D721Med (cell line): ENCODE measurements at regions not wholly inside any gene's neighbourhood (a gene's known extent, or its start where the extent isn't known, plus 50 kb on each side); places are given as distances from the start of the nearest gene placed in this dataset.

Source experiments
- DNase-seq: peaks from one replicate; pipeline ENCODE4 v3.0.0; 2011; ENCODE audit warnings: low spot score; ENCODE audit not compliant: insufficient read length
- FAIRE-seq: peaks from 2 replicates; lab custom pipeline; 2011; peaks lifted over from hg19 to GRCh38; lab: Jason Lieb, UNC
- TF ChIP-seq, protein P1 (sequence below): IDR thresholded peaks from 2 replicates; pipeline ENCODE4 v1.5.1; 2012; ENCODE audit warnings: mild to moderate bottlenecking, control low read depth; ENCODE audit not compliant: insufficient read depth; ENCODE audit errors: missing control alignments

DNA sequence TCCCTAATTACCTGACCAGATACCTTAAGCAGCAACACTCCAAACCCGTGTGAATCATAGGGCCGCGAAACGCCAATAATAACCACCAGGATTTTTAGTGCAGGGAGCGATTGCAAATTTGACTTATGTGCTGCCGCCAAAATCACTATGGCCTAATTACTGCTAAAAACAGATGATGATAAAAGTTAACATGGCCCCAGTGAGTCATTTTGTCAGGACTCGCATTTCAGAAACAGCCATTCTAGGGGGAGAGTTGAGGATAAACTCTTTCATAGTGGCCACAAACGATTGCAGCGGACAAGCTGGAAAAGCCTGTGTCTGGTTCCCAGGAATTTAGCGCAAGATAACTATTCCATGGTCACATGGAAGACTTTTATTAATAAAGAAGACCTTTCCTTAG lies 103.4 kb downstream of the HLX start:
- FAIRE-seq, result no peak
- no peak for DNase-seq
- TF ChIP-seq, protein P1, sequence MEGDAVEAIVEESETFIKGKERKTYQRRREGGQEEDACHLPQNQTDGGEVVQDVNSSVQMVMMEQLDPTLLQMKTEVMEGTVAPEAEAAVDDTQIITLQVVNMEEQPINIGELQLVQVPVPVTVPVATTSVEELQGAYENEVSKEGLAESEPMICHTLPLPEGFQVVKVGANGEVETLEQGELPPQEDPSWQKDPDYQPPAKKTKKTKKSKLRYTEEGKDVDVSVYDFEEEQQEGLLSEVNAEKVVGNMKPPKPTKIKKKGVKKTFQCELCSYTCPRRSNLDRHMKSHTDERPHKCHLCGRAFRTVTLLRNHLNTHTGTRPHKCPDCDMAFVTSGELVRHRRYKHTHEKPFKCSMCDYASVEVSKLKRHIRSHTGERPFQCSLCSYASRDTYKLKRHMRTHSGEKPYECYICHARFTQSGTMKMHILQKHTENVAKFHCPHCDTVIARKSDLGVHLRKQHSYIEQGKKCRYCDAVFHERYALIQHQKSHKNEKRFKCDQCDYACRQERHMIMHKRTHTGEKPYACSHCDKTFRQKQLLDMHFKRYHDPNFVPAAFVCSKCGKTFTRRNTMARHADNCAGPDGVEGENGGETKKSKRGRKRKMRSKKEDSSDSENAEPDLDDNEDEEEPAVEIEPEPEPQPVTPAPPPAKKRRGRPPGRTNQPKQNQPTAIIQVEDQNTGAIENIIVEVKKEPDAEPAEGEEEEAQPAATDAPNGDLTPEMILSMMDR, result no peak

DNA sequence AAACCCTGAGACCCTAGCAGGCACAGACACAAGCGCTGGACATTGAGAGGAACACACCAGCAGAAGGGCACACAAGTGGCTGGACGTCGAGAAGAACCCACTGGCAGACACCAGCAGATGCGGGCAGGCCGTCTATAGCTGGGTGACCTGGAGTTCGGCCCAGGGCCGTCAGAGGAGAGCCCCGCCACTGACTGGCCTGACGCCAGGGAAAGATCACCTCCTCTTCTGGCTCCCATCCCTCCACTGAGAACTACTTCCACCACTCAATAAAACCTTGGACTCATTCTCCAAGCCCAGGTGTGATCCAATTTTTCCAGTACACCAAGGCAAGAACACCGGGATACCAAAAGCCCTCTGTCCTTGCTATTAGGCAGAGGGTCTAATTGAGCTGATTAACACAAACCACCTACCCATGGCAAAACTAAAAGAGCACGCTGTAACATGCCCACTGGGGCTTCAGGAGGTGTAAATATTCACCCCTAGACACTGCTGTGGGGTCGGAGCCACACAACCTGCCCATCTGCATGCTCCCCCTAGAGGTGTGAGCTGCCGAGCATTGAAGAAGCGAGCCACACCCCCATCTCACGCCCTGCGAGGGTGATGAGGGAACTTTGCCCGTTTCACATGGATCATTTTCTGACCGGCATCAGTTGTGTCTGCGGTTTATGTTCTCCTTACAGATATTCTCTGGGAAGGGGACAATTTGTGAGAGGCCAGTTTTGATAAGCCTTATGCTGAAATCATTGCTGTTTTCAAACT lies 104.8 kb downstream of the HLX start:
- FAIRE-seq (no peak), DNase-seq (no peak)
- TF ChIP-seq, protein P1, result no peak

DNA sequence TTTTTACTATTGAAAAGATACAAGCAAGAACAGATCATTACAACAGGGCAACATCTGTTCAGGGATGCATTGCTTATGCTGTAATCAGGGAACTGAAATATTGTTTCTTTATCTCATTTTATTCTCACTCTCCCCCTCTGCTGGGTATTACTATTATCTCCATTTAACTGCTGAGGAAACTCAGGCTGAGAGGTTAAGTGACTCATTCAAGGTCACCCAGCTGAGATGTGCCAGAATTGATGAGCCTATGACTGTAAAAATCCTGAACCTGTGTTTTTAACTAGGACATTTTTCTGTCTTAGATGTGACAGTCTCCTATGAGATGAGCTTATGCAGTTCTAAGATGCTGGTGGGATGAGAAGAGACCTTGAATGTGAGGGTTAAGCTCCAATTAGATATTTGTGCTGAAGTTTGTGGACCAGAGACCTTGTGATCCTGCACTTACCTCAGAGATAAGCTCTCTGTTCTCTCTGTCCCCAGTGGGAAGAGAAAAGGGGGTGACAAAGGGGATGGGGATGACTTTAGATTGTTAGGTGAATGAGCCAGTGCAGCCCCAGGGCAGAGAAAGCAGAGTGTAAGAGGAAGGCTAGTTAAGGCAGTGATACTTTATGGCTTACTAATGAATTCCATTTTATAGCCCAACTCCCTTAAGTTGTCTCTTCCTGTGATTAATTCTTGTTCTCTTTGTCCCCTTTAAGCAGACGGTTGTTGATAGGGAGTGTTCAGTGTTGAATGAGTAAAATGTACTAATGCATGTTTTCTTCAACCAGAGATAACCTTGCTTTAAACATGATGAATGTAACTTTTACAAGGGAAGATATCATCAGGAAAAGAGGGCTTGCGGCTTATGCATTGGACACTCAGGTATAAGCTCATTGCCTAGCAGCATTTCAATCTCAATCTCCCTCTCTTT lies 111.4 kb downstream of the HLX start:
- DNase-seq (no peak), FAIRE-seq (peak; percentile 100)
- TF ChIP-seq, protein P1, result no peak

DNA sequence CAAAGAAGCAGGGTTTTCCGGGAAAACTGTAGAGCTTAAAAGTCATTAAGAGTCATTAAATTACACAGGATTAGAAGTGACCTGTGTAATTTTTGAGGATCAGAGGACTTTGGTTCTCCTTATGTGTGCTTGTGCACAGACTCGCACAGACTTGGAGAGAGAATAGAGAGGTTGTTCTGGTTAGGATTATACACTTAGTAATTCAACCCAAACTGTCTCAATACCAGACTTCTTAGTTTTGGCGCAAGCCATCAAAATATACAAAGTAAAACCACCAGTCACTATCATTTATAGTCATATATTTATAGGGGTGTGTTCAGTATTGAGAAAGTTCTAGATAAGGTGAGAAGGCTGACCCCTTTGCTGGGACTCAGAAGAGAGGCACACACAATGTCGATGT lies 112.3 kb downstream of the HLX start:
- TF ChIP-seq, protein P1, result no peak
- FAIRE-seq, result no peak
- DNase-seq, result no peak

DNA sequence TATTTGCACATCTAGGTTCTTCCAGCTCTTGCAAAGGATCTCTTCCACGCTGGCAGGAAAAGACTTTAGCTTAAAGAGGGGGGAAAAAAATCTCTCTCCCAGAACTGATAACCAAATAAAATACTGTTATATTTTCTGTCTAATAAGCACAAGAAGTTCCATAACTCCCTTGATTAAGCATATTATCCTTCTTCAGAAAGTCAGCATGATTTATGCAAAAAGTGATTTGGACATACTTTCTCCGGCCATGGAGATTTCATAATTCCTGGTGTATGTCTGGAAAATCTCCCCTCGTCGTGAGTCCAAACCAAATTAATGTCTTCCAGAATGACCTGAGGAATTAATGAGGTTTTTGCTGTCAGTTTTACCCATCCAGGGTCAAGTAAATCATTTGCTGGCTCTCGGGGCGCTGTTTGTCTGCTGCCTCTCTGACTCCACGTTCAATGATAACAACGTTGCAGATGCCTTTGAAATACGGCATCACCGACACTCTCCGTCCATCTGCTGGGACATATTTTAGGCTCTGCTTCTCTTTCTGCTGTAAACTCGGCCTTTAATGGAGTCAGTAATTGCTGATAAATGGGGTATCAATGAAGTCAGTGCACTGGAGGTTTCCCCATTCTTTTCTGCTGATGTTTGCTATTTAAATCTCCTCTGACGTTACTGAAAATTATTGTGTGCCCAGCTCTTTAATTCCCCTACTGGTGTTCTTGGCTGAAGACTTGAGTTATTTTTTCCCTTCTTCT lies 112.9 kb downstream of the HLX start:
- FAIRE-seq (peak; percentile 82), DNase-seq (no peak)
- TF ChIP-seq, protein P1, result no peak

DNA sequence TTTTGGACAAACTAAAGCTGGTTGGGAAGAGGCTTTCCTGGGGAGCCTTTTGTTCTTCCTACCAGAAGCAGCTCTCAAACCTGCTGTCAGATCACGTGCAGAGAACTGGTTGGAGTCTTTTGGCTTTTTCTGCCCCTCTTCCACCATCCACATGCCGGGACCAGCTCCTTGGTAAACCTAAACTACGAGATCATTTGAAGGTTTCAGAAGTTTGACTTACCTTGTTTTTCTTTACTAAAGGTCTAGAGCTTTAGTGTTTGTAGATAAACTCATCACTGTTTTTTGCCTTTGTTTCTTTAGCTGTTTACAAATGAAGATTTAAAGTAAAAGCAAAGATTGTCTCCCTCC lies 113.4 kb downstream of the HLX start:
- no peak for DNase-seq
- TF ChIP-seq, protein P1, result no peak

More for the DNA sequence above, 113.4 kb downstream of the HLX start:
- peak; percentile 94 for FAIRE-seq
